NAMALWA (cell line): ENCODE measurements at regions not wholly inside any gene's neighbourhood (a gene's known extent, or its start where the extent isn't known, plus 50 kb on each side); places are given as distances from the start of the nearest gene placed in this dataset.

ENCODE experiments used
- DNase-seq: peaks from one replicate; pipeline ENCODE4 v3.0.0-alpha.2; 2015; ENCODE audit warnings: low spot score

DNA sequence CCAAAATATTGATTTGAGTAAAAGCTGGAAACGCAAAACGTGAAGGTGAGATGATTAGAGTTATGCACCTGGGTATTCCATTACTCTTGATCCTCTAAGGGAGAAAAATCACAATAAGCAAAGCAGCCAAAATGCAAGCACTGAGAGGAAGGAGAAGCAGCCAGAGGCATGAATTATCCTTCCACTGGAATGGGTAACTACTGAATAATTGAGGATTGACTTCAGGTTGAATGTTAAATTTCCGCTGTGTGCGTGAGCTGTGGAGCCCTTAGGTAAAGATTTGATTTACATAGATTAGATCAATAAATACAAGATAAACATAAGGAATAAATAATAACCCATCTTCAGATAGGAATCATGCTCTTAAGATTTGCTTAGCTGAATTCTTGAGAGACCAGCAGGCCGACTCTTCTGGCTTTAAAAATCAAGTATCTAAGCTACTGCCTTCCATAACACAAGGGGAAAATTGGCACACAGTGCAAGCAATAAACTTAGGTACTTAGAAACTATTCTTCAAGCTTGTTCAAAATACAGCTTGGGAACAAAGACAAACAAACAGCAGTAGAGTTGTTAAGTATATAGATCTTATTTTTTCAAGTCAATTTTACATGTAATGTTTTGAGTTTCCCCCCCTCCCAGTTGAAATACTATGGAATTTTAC is 1459.5 kb downstream of the ZPLD1 start:
- no peak for DNase-seq

- no peak for DNase-seq
Measured at GRCh38 chr3:103899328-103899727, 1464.5 kb downstream of the ZPLD1 start.

GRCh38 chr3:103904991-103905390 is 1461.7 kb upstream of the ALCAM start:
- DNase-seq: no peak

GRCh38 chr3:103906304-103906703 is 1460.4 kb upstream of the ALCAM start:
- DNase-seq: no peak

- DNase-seq: no peak
Measured at GRCh38 chr3:103906808-103907207, 1459.9 kb upstream of the ALCAM start.

- DNase-seq: no peak
Measured at GRCh38 chr3:103907567-103907966, 1459.1 kb upstream of the ALCAM start.

DNA sequence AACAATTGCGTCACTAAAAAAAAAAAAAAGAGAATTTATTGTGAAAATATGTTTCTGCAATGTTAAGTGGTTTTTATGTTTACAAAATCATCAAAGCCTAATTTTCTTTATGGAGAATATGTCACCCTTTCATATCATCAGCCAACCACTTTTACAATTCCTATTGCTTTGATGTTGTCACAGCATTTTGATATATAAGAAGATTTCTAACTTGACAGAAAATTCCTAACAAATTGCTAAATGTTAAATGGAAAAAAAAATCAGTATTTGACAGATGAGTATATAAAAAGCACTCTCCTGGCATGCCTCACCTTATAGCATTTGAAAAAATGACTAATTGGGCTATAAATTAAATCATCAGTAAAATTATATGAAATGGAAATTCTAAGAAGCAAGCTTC is 1457.3 kb upstream of the ALCAM start:
- no peak for DNase-seq

GRCh38 chr3:103918336-103918735 is 1448.4 kb upstream of the ALCAM start:
- DNase-seq: no peak

GRCh38 chr3:103919327-103919726 is 1447.4 kb upstream of the ALCAM start:
- no peak for DNase-seq

GRCh38 chr3:103923907-103924306 is 1442.8 kb upstream of the ALCAM start:
- no peak for DNase-seq

- DNase-seq: no peak
Measured at GRCh38 chr3:103924544-103924943, 1442.2 kb upstream of the ALCAM start.

DNA sequence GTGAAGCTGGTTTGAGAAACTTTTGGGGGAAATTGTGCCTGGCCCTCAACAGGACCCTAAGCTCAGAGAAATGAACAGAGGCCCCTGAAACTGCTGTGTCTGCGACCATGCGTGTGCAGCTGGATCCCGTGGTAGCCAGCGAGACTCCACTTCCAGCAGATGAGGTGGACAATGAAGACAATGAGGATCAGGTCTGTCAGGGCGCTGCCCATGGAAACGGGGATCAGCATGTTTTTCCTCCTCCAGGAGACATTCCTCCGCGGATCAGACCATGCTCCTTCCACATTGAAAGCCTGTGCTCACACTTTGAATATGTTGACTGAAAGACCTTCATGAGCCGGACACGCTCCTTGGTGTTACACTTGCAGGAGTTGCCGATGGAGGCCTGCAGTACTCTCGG is 1439.8 kb upstream of the ALCAM start:
- no peak for DNase-seq

GRCh38 chr3:103927896-103928295 is 1438.8 kb upstream of the ALCAM start:
- DNase-seq: no peak

DNA sequence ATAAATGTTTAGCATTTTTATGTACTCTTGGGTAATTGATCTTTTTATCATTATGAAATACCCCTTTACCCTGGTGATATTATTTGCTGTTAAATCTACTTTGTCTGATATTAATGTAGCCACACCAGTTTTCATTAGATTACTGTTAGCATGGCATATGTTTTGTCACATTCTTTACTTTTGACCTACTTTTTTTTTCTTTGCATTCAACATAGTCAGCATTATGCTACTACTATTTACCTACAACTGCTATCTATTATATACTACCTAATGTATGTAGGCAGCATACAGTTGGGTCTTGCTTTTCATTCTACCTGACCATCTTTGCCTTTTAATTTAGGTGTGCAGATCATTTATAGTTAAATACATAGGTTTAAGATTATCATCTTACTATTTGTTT is 1429.6 kb upstream of the ALCAM start:
- no peak for DNase-seq

- no peak for DNase-seq
Measured at GRCh38 chr3:103947062-103947461, 1419.6 kb upstream of the ALCAM start.

- no peak for DNase-seq
Measured at GRCh38 chr3:103949693-103950092, 1417.0 kb upstream of the ALCAM start.

- DNase-seq: no peak
Measured at GRCh38 chr3:103950676-103951075, 1416.0 kb upstream of the ALCAM start.

GRCh38 chr3:103953796-103954195 is 1412.9 kb upstream of the ALCAM start:
- no peak for DNase-seq

DNA sequence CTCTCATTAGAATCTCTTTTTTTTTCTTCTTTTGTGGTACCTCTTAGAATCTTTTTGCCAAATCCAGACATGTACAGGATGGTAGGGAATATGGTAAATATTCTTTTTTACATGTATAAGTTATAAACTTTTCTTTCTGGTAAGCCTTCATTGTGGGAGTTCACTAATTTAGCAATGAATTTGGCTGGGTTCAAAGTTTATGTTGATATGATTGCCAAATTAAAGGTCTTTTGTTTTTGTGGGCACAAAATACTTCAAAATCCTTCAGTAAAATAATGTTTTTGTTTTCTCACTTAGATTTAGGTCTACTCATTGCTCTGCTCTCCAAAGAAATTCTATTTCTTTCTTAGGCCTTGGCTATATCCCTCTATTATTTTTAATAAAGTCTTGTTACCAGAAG is 1405.9 kb upstream of the ALCAM start:
- DNase-seq: no peak

GRCh38 chr3:103963599-103963998 is 1403.1 kb upstream of the ALCAM start:
- DNase-seq: no peak

DNA sequence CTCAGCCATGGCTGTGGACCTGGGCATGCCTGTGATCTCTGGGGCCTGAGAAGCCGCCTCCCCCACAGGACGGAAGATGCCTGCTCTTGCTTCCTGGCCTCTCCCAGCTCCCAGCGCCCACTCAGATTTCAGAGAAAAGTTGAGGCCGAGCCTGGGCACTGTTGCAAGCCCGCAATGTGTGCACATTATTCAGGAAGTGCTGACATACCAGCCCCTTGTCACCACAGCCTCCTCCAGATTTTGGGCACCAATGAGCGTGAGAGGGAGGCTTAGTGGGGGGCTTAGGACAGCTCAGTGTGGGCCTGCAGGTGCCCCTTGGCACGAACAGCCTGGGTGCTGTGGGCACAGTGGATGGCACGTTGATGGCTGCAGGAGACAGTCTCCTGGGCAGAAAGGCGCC is 1400.9 kb upstream of the ALCAM start:
- no peak for DNase-seq

- no peak for DNase-seq
Measured at GRCh38 chr3:103966749-103967148, 1400.0 kb upstream of the ALCAM start.

DNA sequence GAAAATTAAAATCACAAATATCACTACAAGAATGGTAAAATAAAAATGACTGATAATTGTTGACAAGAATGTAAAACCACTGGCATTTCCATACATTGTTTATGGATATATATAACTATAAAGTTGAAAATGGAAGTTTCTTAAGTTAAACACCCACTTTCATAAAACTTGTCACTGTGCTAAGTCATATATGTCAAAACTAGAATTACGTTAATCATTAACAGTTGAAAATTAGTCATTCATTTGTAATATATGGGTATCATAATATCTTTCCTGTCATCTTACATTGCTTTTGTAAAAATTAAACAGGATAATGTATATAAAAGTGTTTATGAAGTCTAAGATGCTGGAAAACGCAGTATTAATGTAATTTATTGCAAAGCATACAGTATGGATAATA is 1398.6 kb upstream of the ALCAM start:
- DNase-seq: no peak

DNA sequence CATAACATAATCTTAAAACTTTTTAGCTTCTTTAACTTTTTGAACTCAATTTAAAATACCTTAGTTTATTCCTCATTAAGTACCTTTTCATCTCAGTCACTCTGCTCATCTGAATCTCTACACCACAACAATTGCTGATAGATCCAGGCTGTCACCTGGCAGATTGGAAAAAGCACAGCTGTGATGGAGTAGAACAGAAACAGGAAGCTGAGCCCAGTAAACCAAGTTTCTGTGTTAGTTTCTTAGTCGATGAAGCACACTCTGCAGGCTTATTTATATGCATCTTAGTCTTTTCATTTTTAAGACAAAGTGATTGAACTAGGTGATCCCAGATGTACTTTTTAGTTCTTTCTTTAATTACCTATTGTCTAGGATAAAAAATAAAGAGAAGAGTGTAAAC is 1398.0 kb upstream of the ALCAM start:
- peak; percentile 27 for DNase-seq

- DNase-seq: no peak
Measured at GRCh38 chr3:103976931-103977339, 1389.8 kb upstream of the ALCAM start.
